HCT116 (cell line): ENCODE measurements at regions not wholly inside any gene's neighbourhood (a gene's known extent, or its start where the extent isn't known, plus 50 kb on each side); places are given as distances from the start of the nearest gene placed in this dataset.

Experiments
- ATAC-seq: fragments of 200-7000 bp; cut with Tn5 transposase; 2 replicates; pipeline ENCODE4 v1.9.1; 2020; ENCODE audit warnings: mild to moderate bottlenecking, moderate library complexity
- BruUV-seq: library from RNA; stranded (reverse); fragments of 400-500 nt; replicated peaks from 2 replicates; lab custom pipeline; 2021; lab: Mats Ljungman, UMichigan
- CTCF ChIA-PET: fragments of 300-600 bp; sonication (Branson Sonifier 250); formaldehyde crosslinking; loops from one replicate; lab custom pipeline; 2021; ENCODE audit warnings: antibody characterized with exemption; lab: Charles Lee
- POLR2A ChIA-PET: fragments of 300-600, 350-600 bp; sonication (Branson Sonifier 250); formaldehyde crosslinking; loops from one replicate; lab custom pipeline; 2021; ENCODE audit warnings: antibody characterized with exemption; lab: Charles Lee
- RAD21 ChIA-PET, 2 experiments: fragments of 300-600 bp; sonication (Branson Sonifier 250); formaldehyde crosslinking; loops; one replicate each; lab custom pipeline; 2023; ENCODE audit warnings: low total read pairs in 2 of 2; ENCODE audit not compliant: uncharacterized antibody in 2 of 2, unreplicated experiment in 2 of 2, low non-redundant PET in 1 of 2; lab: Charles Lee
- DNase-seq: peaks from one replicate; pipeline ENCODE4 v3.0.0-alpha.2; 2010; ENCODE audit warnings: low read depth, low spot score
- H2AFZ ChIP-seq: fragments of 200-600 bp; shearing (Covaris generic), sonication (generic); 2 replicates; pipeline ENCODE4 v1.6.1; 2017; ENCODE audit warnings: low read depth, mixed run types, mixed read lengths, antibody characterized with exemption, low read length; ENCODE audit not compliant: poor library complexity, severe bottlenecking
- H3K27ac ChIP-seq: 2 replicates; pipeline ENCODE4 v1.5.1; 2012; ENCODE audit warnings: low read depth, low read length
- H3K27me3 ChIP-seq: fragments of 200-600 bp; sonication (generic); 2 replicates; pipeline ENCODE4 v1.6.1; 2016; ENCODE audit warnings: mixed run types, low read length, mixed read lengths; ENCODE audit not compliant: insufficient read depth
- H3K36me3 ChIP-seq, 2 experiments: fragments of 200-500 bp in 1 of 2; fragments of 200-600 bp in 1 of 2; sonication (Bioruptor generic) in 1 of 2; sonication (generic) in 1 of 2; 2 replicates each; pipeline versions ENCODE4 v1.5.1 to v1.6.1; 2014 to 2016; ENCODE audit warnings: low read length in 2 of 2, inconsistent platforms in 1 of 2, mixed read lengths in 1 of 2, mixed run types in 1 of 2; ENCODE audit not compliant: insufficient read depth in 2 of 2, control insufficient read depth in 1 of 2
- H3K4me1 ChIP-seq, 2 experiments: fragments of 200-600 bp in 1 of 2; sonication (generic) in 1 of 2; 2 replicates each; pipeline versions ENCODE4 v1.5.1 to v1.6.1; 2012 to 2017; ENCODE audit warnings: low read length in 2 of 2, inconsistent platforms in 1 of 2, mild to moderate bottlenecking in 1 of 2, mixed read lengths in 1 of 2, mixed run types in 1 of 2, moderate library complexity in 1 of 2; ENCODE audit not compliant: insufficient read depth in 2 of 2, control insufficient read depth in 1 of 2
- H3K4me2 ChIP-seq: fragments of 200-600 bp; sonication (generic); 2 replicates; pipeline ENCODE4 v1.6.1; 2017; ENCODE audit warnings: mixed run types, low read length, mixed read lengths
- H3K4me3 ChIP-seq, 2 experiments: fragments of 200-600 bp in 1 of 2; sonication (generic) in 1 of 2; replicated peaks in 1 of 2; 2 replicates each; pipeline ENCODE4 v1.5.1; 2011 to 2016; ENCODE audit warnings: low read length in 2 of 2, control low read depth in 1 of 2, low read depth in 1 of 2, mild to moderate bottlenecking in 1 of 2, mixed read lengths in 1 of 2, mixed run types in 1 of 2
- H3K79me2 ChIP-seq: fragments of 200-600 bp; sonication (generic); 2 replicates; pipeline ENCODE4 v1.6.1; 2017; ENCODE audit warnings: mild to moderate bottlenecking, mixed run types, low read length, moderate library complexity, mixed read lengths; ENCODE audit not compliant: insufficient read depth
- H3K9ac ChIP-seq: fragments of 200-600 bp; sonication (generic); 2 replicates; pipeline ENCODE4 v1.6.1; 2016; ENCODE audit warnings: low read length, mixed read lengths
- H3K9me2 ChIP-seq: fragments of 200-600 bp; sonication (generic), shearing (Covaris generic); 2 replicates; pipeline ENCODE4 v1.6.1; 2017; ENCODE audit warnings: mixed run types, mild to moderate bottlenecking, moderate library complexity; ENCODE audit not compliant: insufficient read depth
- H3K9me3 ChIP-seq, 2 experiments: fragments of 200-500 bp in 1 of 2; fragments of 200-600 bp in 1 of 2; sonication (Bioruptor generic) in 1 of 2; sonication (generic) in 1 of 2; 2 replicates each; pipeline ENCODE4 v1.6.1; 2014 to 2017; ENCODE audit warnings: low read length in 2 of 2, mixed read lengths in 2 of 2, inconsistent platforms in 1 of 2, low read depth in 1 of 2, mild to moderate bottlenecking in 1 of 2, mixed run types in 1 of 2, moderate library complexity in 1 of 2; ENCODE audit not compliant: control insufficient read depth in 1 of 2, insufficient read depth in 1 of 2
- H4K20me1 ChIP-seq: fragments of 200-600 bp; sonication (generic), shearing (Covaris generic); 2 replicates; pipeline ENCODE4 v1.6.1; 2017; ENCODE audit warnings: mixed run types, mild to moderate bottlenecking, moderate library complexity; ENCODE audit not compliant: insufficient read depth
- ATF3 ChIP-seq: IDR thresholded peaks from 2 replicates; pipeline ENCODE4 v1.6.1; 2012
- CBX3 ChIP-seq: IDR thresholded peaks from 2 replicates; pipeline ENCODE4 v1.6.1; 2012; ENCODE audit warnings: low read depth
- EGR1 ChIP-seq: IDR thresholded peaks from 2 replicates; pipeline ENCODE4 v1.6.1; 2012; ENCODE audit warnings: low read depth
- EZH2phosphoT487 ChIP-seq: fragments of 200-600 bp; IDR thresholded peaks from 2 replicates; pipeline ENCODE4 v1.6.1; 2018; ENCODE audit warnings: antibody characterized with exemption, borderline replicate concordance
- JUND ChIP-seq: IDR thresholded peaks from 2 replicates; pipeline ENCODE4 v1.6.1; 2012
- MAX ChIP-seq: IDR thresholded peaks from 2 replicates; pipeline ENCODE4 v1.6.1; 2012
- POLR2A ChIP-seq: IDR thresholded peaks from 2 replicates; pipeline ENCODE4 v1.7.0; 2011; ENCODE audit warnings: borderline replicate concordance; ENCODE audit not compliant: insufficient read depth, insufficient read length; ENCODE audit errors: extremely low read depth
- SIN3A ChIP-seq: IDR thresholded peaks from 2 replicates; pipeline ENCODE4 v1.6.1; 2012; ENCODE audit warnings: low read depth
- SP1 ChIP-seq: IDR thresholded peaks from 2 replicates; pipeline ENCODE4 v1.6.1; 2012; ENCODE audit warnings: low read depth
- SRF ChIP-seq: IDR thresholded peaks from 2 replicates; pipeline ENCODE4 v1.6.1; 2012; ENCODE audit warnings: low read depth
- TCF7L2 ChIP-seq: IDR thresholded peaks from 2 replicates; pipeline ENCODE4 v1.7.0; 2011; ENCODE audit warnings: borderline replicate concordance, inconsistent platforms; ENCODE audit not compliant: insufficient read depth, insufficient read length; ENCODE audit errors: extremely low read depth
- YY1 ChIP-seq: IDR thresholded peaks from 2 replicates; pipeline ENCODE4 v1.6.1; 2011; ENCODE audit warnings: low read length, low read depth, moderate library complexity, mild to moderate bottlenecking; ENCODE audit not compliant: insufficient replicate concordance; ENCODE audit errors: extremely low read depth
- intact Hi-C: fragments of 100-400 bp; cut with micrococcal nuclease; formaldehyde crosslinking; loops from 2 replicates; pipeline ENCODE4 v1.10.0; 2022

GRCh38 chr9:99348289-99348688, 126.2 kb downstream of the SEC61B start:
- Histone ChIP-seq H4K20me1 (no peaks in the 10 kb centered on the region), H3K79me2 (no peaks in the 10 kb centered on the region), H3K27ac (no peak overlapping the region), H2AFZ (no peak overlapping the region), H3K9ac (no peak overlapping the region), H3K4me3 (no peak overlapping the region), H3K27me3 (no peaks in the 10 kb centered on the region), H3K4me2 (no peak overlapping the region), H3K36me3 (no peaks in the 10 kb centered on the region), H3K9me2 (no peaks in the 10 kb centered on the region), H3K4me1 (no peaks in the 10 kb centered on the region), H3K9me3 (no peaks in the 10 kb centered on the region)
- BruUV-seq = no TSS peak
- ATAC-seq = no peak
- intact Hi-C loops = no loop called here
- CTCF ChIA-PET = no interaction called here
- no peak for DNase-seq
- RAD21 ChIA-PET = no interaction called here
- POLR2A ChIA-PET = no interaction called here
- TF ChIP-seq ATF3 = no peak
- no peak for TF ChIP-seq TCF7L2
- no peak for TF ChIP-seq SRF
- TF ChIP-seq EZH2phosphoT487 = no peak
- no peak for TF ChIP-seq EGR1
- TF ChIP-seq YY1 = no peak
- TF ChIP-seq CBX3 = no peak
- TF ChIP-seq POLR2A = no peak
- TF ChIP-seq MAX = no peak
- no peak for TF ChIP-seq SIN3A
- no peak for TF ChIP-seq JUND
- no peak for TF ChIP-seq SP1

GRCh38 chr9:99349870-99350269, 127.8 kb downstream of the SEC61B start:
- intact Hi-C loops = no loop called here
- Histone ChIP-seq H3K27me3 (no peaks in the 10 kb centered on the region), H3K9ac (no peak overlapping the region), H2AFZ (no peak overlapping the region), H4K20me1 (no peaks in the 10 kb centered on the region), H3K36me3 (no peaks in the 10 kb centered on the region), H3K4me2 (no peak overlapping the region), H3K9me3 (no peaks in the 10 kb centered on the region), H3K27ac (no peak overlapping the region), H3K79me2 (no peaks in the 10 kb centered on the region)
- ChIA-PET RAD21 (no interaction called here), CTCF (no interaction called here), POLR2A (no interaction called here)
- BruUV-seq = no TSS peak
- DNase-seq = no peak
- no peak for TF ChIP-seq SRF
- TF ChIP-seq, all 23 proteins: peak for 0
- H3K4me1 ChIP-seq = no peaks in the 10 kb centered on the region
- H3K9me2 ChIP-seq = no peaks in the 10 kb centered on the region
- no peak for ATAC-seq
- H3K4me3 ChIP-seq = no peak overlapping the region
